Calu3 (cell line): ENCODE measurements at regions not wholly inside any gene's neighbourhood (a gene's known extent, or its start where the extent isn't known, plus 50 kb on each side); places are given as distances from the start of the nearest gene placed in this dataset.

Experiments
- BruUV-seq: library from RNA; stranded (reverse); fragments of 400-500 nt; replicated peaks from 2 replicates; lab custom pipeline; 2021; lab: Mats Ljungman, UMichigan
- CTCF ChIA-PET: fragments of 300-600 bp; sonication (Branson Sonifier 250); formaldehyde crosslinking; loops from one replicate; lab custom pipeline; 2022; ENCODE audit warnings: antibody characterized with exemption; lab: Charles Lee
- DNase-seq: peaks from one replicate; pipeline ENCODE4 v3.0.0; 2022
- H3K27ac Mint-ChIP-seq: one replicate; pipeline ENCODE4 v1.8.0; 2022; ENCODE audit warnings: mixed read lengths; ENCODE audit not compliant: unreplicated experiment
- H3K27me3 Mint-ChIP-seq: one replicate; pipeline ENCODE4 v1.8.0; 2022; ENCODE audit warnings: mixed read lengths; ENCODE audit not compliant: unreplicated experiment
- H3K36me3 Mint-ChIP-seq: one replicate; pipeline ENCODE4 v1.8.0; 2022; ENCODE audit warnings: mild to moderate bottlenecking, moderate library complexity, mixed read lengths; ENCODE audit not compliant: insufficient read depth, unreplicated experiment
- H3K4me1 Mint-ChIP-seq: one replicate; pipeline ENCODE4 v1.8.0; 2022; ENCODE audit warnings: mild to moderate bottlenecking, low read depth, mixed read lengths; ENCODE audit not compliant: unreplicated experiment
- H3K4me3 Mint-ChIP-seq: one replicate; pipeline ENCODE4 v1.8.0; 2022; ENCODE audit warnings: mild to moderate bottlenecking, low read depth, moderate library complexity, mixed read lengths; ENCODE audit not compliant: unreplicated experiment
- H3K9me3 Mint-ChIP-seq: one replicate; pipeline ENCODE4 v1.8.0; 2022; ENCODE audit warnings: low read depth, mixed read lengths; ENCODE audit not compliant: unreplicated experiment
- CTCF ChIP-seq: fragments of 200-600 bp; IDR thresholded peaks from one replicate; pipeline ENCODE4 v1.8.0; 2022; ENCODE audit warnings: antibody characterized with exemption; ENCODE audit not compliant: unreplicated experiment
- intact Hi-C: fragments of 100-400 bp; cut with micrococcal nuclease; formaldehyde crosslinking; loops from one replicate; pipeline ENCODE4 v1.10.0; 2022; ENCODE audit not compliant: unreplicated experiment

DNA sequence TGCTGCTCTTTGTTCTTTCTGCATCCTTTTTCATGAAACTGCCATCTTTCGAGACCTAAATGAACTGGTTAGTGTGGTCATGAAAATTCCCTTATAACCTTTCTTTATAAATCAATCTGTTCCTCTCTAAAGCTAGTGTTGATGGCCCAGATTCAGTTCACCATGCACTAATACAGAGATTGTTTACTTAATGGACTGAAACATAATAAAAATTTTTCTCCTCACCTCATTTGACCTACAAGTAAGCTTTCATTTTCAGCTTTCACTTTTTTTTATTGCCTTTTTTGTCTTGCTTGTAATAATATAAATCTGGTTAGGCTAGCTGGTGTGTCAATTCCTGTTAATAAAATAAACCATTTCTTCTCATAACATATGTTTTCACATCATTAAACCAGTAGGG, 183.8 kb downstream of the CCDC59 start:
- no peaks in the 10 kb centered on the region for H3K9me3 Mint-ChIP-seq
- no peaks in the 10 kb centered on the region for H3K36me3 Mint-ChIP-seq
- CTCF ChIA-PET: interaction anchor here (0.6 kb wide), 1 partner anchor 117 kb away, joined by 3 read pairs; no protein-coding TSS in a partner anchor
- BruUV-seq: no TSS peak
- no peak overlapping the region for H3K4me3 Mint-ChIP-seq
- no peak for DNase-seq
- intact Hi-C loops: no loop called here
- no peaks in the 10 kb centered on the region for H3K27me3 Mint-ChIP-seq
- no peak for TF ChIP-seq CTCF
- H3K27ac Mint-ChIP-seq: no peak overlapping the region
- peaks cover 13% of the 10 kb centered on the region for H3K4me1 Mint-ChIP-seq

- no peaks in the 10 kb centered on the region for H3K36me3 Mint-ChIP-seq
- intact Hi-C loops: no loop called here
- BruUV-seq: no TSS peak
- no peak overlapping the region for H3K4me3 Mint-ChIP-seq
- CTCF ChIA-PET: no interaction called here
- DNase-seq: no peak
- no peaks in the 10 kb centered on the region for H3K27me3 Mint-ChIP-seq
- H3K9me3 Mint-ChIP-seq: no peaks in the 10 kb centered on the region
- no peak overlapping the region for H3K27ac Mint-ChIP-seq
- H3K4me1 Mint-ChIP-seq: no peaks in the 10 kb centered on the region
- no peak for TF ChIP-seq CTCF
These were observed 209.1 kb downstream of the CCDC59 start for GRCh38 chr12:82149045-82149444.

DNA sequence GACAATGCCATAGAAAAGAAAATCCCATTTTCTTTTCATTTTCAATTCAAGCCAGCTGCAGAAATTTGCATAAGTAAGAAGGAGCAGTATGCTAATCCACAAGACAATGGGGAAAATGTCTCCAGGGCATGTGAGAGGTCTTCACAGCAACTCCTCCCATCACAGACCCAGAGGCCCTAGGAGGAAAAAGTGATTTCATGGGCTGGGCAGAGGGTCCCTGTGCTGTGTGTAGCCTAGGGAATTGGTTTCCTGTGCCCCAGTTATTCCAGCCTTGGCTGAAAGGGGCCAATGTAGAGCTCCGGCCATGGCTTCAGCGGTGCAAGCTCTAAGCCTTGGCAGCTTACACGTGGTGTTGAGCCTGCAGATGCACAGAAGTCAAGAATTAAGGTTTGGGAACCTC, 211.4 kb downstream of the CCDC59 start:
- intact Hi-C loops: no loop called here

DNA sequence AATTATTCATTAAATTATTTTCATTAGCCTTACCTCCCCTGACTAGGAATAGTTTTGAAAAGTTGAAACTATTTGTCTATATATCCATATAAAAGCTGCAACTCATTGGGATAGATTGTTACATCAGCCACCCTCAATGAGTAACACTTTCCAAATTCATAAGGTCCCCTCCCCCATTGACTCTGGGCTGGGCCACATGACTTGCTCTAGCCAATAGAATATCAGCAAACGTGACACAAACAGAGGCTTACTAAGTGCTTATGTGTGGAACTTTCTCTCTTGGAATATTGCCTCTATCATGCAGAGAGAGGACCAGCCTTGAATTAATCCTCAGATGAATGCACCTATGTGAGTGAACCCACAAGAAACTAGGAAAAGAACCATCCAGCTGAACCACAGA, 213.7 kb downstream of the CCDC59 start:
- intact Hi-C loops: no loop called here
- no peak overlapping the region for H3K4me3 Mint-ChIP-seq
- TF ChIP-seq CTCF: no peak
- H3K27ac Mint-ChIP-seq: no peak overlapping the region
- H3K27me3 Mint-ChIP-seq: no peaks in the 10 kb centered on the region
- no peaks in the 10 kb centered on the region for H3K4me1 Mint-ChIP-seq
- no peaks in the 10 kb centered on the region for H3K9me3 Mint-ChIP-seq
- H3K36me3 Mint-ChIP-seq: no peaks in the 10 kb centered on the region
- BruUV-seq: no TSS peak
- no peak for DNase-seq
- CTCF ChIA-PET: no interaction called here

More for the DNA sequence above, 211.4 kb downstream of the CCDC59 start:
- no peaks in the 10 kb centered on the region for H3K27me3 Mint-ChIP-seq
- TF ChIP-seq CTCF: no peak
- no peak for DNase-seq
- CTCF ChIA-PET: no interaction called here
- BruUV-seq: no TSS peak
- no peak overlapping the region for H3K27ac Mint-ChIP-seq
- no peaks in the 10 kb centered on the region for H3K4me1 Mint-ChIP-seq
- H3K36me3 Mint-ChIP-seq: no peaks in the 10 kb centered on the region
- no peak overlapping the region for H3K4me3 Mint-ChIP-seq
- no peaks in the 10 kb centered on the region for H3K9me3 Mint-ChIP-seq
